ENCODE measurements at regions not wholly inside any gene's neighbourhood (a gene's known extent, or its start where the extent isn't known, plus 50 kb on each side); places are given as distances from the start of the nearest gene placed in this dataset.
"Not testable (repeated sequence)": the region's sequence is repeated elsewhere in the genome, so short reads cannot be mapped to it uniquely, and the experiment has no call there.

- DNase-seq, result no peak
Measured at GRCh38 chr14:28577711-28578131, 188.9 kb upstream of the FOXG1 start.

- DNase-seq, result no peak
Measured at GRCh38 chr14:28584951-28585350, 181.6 kb upstream of the FOXG1 start.

- no peak for DNase-seq
Measured at GRCh38 chr14:28589792-28590191, 176.8 kb upstream of the FOXG1 start.

- no peak for DNase-seq
Measured at GRCh38 chr14:28596391-28596790, 170.2 kb upstream of the FOXG1 start.

GRCh38 chr14:28599191-28599590 lies 167.4 kb upstream of the FOXG1 start:
- DNase-seq, result no peak

- no peak for DNase-seq
Measured at GRCh38 chr14:28599605-28600004, 167.0 kb upstream of the FOXG1 start.

GRCh38 chr14:28603606-28604005 lies 163.0 kb upstream of the FOXG1 start:
- no peak for DNase-seq

GRCh38 chr14:28607661-28608060 lies 158.9 kb upstream of the FOXG1 start:
- DNase-seq, result no peak

GRCh38 chr14:28608443-28608842 lies 158.1 kb upstream of the FOXG1 start:
- no peak for DNase-seq

GRCh38 chr14:28608851-28609828 lies 157.4 kb upstream of the FOXG1 start:
- peak; percentile 57 for DNase-seq

GRCh38 chr14:28612414-28612813 lies 154.2 kb upstream of the FOXG1 start:
- DNase-seq, result no peak

GRCh38 chr14:28613532-28613931 lies 153.1 kb upstream of the FOXG1 start:
- no peak for DNase-seq

- no peak for DNase-seq
Measured at GRCh38 chr14:28626780-28627179, 139.8 kb upstream of the FOXG1 start.

- DNase-seq, result no peak
Measured at GRCh38 chr14:28629328-28630004, 137.1 kb upstream of the FOXG1 start.

- no peak for DNase-seq
Measured at GRCh38 chr14:28630100-28630499, 136.5 kb upstream of the FOXG1 start.

- no peak for DNase-seq
Measured at GRCh38 chr14:28635387-28635786, 131.2 kb upstream of the FOXG1 start.

GRCh38 chr14:28635816-28636215 lies 130.8 kb upstream of the FOXG1 start:
- not testable (repeated sequence) for DNase-seq

- not testable (repeated sequence) for DNase-seq
Measured at GRCh38 chr14:28641189-28641588, 125.4 kb upstream of the FOXG1 start.

GRCh38 chr14:28651148-28651547 lies 115.4 kb upstream of the FOXG1 start:
- no peak for DNase-seq

GRCh38 chr14:28652782-28653181 lies 113.8 kb upstream of the FOXG1 start:
- DNase-seq, result no peak

GRCh38 chr14:28653521-28653920 lies 113.1 kb upstream of the FOXG1 start:
- DNase-seq, result no peak

- DNase-seq, result no peak
Measured at GRCh38 chr14:28656704-28657255, 109.8 kb upstream of the FOXG1 start.

- no peak for DNase-seq
Measured at GRCh38 chr14:28661171-28661772, 105.3 kb upstream of the FOXG1 start.
